Mesothelial cell of epicardium (in vitro differentiated cells): ENCODE measurements at regions not wholly inside any gene's neighbourhood (a gene's known extent, or its start where the extent isn't known, plus 50 kb on each side); places are given as distances from the start of the nearest gene placed in this dataset.

Experiments
- DNase-seq, 2 experiments: peaks; one replicate each; pipeline ENCODE4 v3.0.0; 2021; ENCODE audit warnings: low spot score in 2 of 2; ENCODE audit not compliant: unreplicated experiment in 2 of 2
- H3K27ac Mint-ChIP-seq: 2 replicates; pipeline ENCODE4 v1.8.0; 2021; ENCODE audit warnings: mixed read lengths
- H3K27me3 Mint-ChIP-seq: 2 replicates; pipeline ENCODE4 v1.8.0; 2021; ENCODE audit warnings: low read depth, mixed read lengths
- H3K36me3 Mint-ChIP-seq: 2 replicates; pipeline ENCODE4 v1.8.0; 2021; ENCODE audit warnings: mixed read lengths
- H3K4me1 Mint-ChIP-seq: 2 replicates; pipeline ENCODE4 v1.8.0; 2021; ENCODE audit warnings: mixed read lengths
- H3K4me3 Mint-ChIP-seq: 2 replicates; pipeline ENCODE4 v1.8.0; 2021; ENCODE audit warnings: mild to moderate bottlenecking, moderate library complexity, mixed read lengths
- H3K9me3 Mint-ChIP-seq: 2 replicates; pipeline ENCODE4 v1.8.0; 2021; ENCODE audit warnings: mixed read lengths
- TF ChIP-seq, protein P1 (sequence below): fragments of 200-600 bp; sonication (generic); IDR thresholded peaks from one replicate; pipeline ENCODE4 v1.5.0; 2021; ENCODE audit warnings: antibody characterized with exemption; ENCODE audit not compliant: unreplicated experiment

DNA sequence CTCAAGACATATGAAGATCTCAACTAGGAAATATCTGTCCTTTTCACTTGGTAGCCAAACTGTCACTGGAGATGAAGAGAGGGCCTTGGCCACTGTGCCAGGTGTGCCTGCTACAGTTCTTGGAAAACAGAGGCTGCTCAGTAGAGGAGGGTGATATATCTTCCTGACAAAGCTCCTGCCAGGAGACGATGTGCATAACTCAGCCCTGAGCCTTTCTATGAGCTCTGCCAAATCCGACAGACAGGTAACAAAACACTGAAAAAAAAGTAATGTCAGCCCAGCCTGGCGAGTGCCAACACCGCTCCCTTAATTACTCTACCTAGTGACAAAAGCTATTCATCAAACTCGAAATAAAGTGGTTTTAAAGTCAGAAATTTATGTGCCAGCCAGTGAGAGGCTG lies 123.2 kb downstream of the MFSD1 start:
- Mint-ChIP-seq H3K9me3 (no peaks in the 10 kb centered on the region), H3K36me3 (no peaks in the 10 kb centered on the region), H3K4me1 (no peaks in the 10 kb centered on the region), H3K4me3 (no peak overlapping the region), H3K27ac (no peak overlapping the region), H3K27me3 (peaks cover 23% of the 10 kb centered on the region)
- DNase-seq: no peak
- TF ChIP-seq, protein P1, sequence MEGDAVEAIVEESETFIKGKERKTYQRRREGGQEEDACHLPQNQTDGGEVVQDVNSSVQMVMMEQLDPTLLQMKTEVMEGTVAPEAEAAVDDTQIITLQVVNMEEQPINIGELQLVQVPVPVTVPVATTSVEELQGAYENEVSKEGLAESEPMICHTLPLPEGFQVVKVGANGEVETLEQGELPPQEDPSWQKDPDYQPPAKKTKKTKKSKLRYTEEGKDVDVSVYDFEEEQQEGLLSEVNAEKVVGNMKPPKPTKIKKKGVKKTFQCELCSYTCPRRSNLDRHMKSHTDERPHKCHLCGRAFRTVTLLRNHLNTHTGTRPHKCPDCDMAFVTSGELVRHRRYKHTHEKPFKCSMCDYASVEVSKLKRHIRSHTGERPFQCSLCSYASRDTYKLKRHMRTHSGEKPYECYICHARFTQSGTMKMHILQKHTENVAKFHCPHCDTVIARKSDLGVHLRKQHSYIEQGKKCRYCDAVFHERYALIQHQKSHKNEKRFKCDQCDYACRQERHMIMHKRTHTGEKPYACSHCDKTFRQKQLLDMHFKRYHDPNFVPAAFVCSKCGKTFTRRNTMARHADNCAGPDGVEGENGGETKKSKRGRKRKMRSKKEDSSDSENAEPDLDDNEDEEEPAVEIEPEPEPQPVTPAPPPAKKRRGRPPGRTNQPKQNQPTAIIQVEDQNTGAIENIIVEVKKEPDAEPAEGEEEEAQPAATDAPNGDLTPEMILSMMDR: no peak

DNA sequence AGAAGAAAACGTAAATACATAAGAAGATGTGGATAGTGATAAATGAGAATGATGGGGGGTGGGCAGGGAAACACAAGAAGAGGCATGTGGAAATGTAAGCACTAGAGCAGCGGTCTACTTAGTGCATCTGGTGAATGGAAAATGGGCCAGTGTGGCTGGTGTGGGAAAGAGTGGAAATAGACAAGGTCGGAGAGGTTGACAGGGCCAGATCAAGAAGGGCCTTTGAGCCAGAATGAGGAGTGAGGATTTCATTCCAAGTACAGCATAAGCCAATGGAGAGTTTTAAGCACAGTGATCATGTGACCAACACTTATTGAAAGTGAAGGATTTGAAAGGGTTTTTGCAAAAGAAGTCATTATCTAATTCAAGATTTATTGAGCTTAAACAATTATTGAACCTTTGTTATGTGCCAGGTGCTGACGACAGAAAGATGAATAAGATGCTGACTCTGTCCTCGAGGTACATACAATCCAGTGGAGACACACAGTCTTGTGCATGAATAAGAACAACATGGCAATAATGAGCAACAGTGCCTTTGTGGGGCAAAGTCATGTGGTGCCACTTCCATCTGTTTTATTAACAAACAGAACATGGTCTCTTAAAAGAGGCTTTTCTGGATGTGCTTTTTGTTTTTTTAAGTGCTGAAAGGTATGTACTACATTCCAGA lies 124.1 kb downstream of the MFSD1 start:
- TF ChIP-seq, protein P1: no peak
- peaks cover 18% of the 10 kb centered on the region for H3K27me3 Mint-ChIP-seq
- H3K4me3 Mint-ChIP-seq: no peak overlapping the region
- H3K36me3 Mint-ChIP-seq: no peaks in the 10 kb centered on the region
- no peak overlapping the region for H3K27ac Mint-ChIP-seq
- H3K9me3 Mint-ChIP-seq: no peaks in the 10 kb centered on the region
- DNase-seq: no peak
- H3K4me1 Mint-ChIP-seq: no peaks in the 10 kb centered on the region

DNA sequence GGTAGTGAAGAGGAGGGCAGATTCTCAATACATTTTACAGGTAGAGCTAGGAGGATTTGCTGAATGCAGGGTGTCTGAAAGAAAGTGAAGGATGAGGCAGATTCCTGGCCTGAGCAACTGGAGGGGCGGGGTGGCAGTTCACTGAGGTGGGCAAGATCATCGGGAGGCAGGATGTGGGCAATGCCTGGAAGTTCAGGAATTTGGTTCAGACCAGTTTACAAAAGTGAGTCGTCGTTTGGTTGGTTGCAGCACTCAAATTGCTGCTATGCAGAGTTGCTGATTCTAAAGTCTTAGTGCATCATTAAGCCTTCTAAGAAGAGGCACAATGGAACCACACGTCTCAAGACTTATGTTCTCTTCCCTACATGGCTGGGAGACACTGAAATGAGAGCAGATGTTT lies 134.0 kb downstream of the MFSD1 start:
- TF ChIP-seq, protein P1: no peak
- H3K36me3 Mint-ChIP-seq: no peaks in the 10 kb centered on the region
- H3K4me3 Mint-ChIP-seq: no peak overlapping the region
- no peak for DNase-seq
- H3K9me3 Mint-ChIP-seq: peaks cover 8% of the 10 kb centered on the region
- no peaks in the 10 kb centered on the region for H3K4me1 Mint-ChIP-seq
- no peaks in the 10 kb centered on the region for H3K27me3 Mint-ChIP-seq
- H3K27ac Mint-ChIP-seq: no peak overlapping the region

DNA sequence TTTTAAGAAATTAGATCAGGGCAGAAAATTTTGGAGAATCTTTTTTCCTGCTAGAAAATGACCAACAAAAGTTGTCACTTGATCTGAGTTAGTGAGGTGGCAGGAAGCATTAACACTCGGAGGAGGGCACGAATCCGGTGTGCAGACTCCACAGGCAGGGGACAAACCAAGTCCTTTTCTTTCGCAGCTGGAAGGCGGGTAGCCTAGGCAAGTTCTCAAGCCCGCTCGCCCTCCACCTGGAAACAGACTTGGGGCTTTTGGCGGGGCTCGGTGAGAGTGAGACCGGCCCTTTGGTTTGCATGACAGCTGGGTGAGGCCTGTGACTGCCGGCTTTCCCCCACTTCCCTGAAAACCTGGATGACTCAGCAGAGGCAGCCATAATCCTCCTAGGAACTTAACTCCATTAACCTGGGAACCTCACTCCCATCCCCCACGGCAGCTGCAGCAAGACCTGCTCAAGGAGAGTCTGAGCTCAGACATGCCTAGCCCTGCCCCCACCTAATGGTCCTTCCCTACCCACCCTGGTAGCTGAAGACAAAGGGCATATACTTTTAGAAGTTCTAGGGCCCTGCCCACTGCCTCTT lies 134.8 kb downstream of the MFSD1 start:
- H3K27ac Mint-ChIP-seq: no peak overlapping the region
- no peaks in the 10 kb centered on the region for H3K36me3 Mint-ChIP-seq
- peaks cover 8% of the 10 kb centered on the region for H3K9me3 Mint-ChIP-seq
- H3K4me1 Mint-ChIP-seq: no peaks in the 10 kb centered on the region
- TF ChIP-seq, protein P1: no peak
- DNase-seq: no peak
- no peak overlapping the region for H3K4me3 Mint-ChIP-seq
- H3K27me3 Mint-ChIP-seq: no peaks in the 10 kb centered on the region

DNA sequence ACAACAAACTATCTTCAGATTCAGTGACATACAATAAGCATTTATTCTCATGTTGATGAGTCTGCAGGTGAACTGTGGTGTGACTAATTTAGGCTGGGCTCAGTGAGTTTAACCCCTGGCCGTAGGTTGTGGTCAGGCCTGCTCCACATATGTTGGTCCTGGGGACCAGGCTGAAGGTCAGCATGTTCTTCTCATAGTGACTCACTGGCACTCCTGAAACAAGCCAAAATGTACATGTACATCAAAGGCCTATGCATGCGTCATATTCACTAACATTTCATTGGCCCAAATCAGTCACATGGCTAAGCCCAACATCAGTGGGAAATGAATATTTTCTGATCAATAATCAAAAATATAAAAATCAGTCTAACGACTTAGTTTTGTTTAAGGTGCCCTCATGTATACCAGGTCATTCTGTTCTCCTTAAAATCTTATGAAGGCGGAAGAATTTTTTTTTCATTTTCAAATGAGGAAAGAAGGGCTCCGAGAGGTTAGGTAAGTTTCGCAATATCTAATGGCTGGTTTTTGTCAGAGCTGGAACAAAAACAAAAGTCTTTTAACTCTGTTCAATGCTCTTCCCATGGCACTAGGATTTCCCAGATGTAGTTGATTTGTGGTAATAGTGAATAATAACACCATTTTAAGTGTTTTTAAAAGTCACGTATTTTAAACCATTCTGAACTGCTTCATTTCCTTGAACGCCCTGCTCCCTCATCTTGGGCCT lies 148.5 kb downstream of the MFSD1 start:
- TF ChIP-seq, protein P1: no peak
- H3K27ac Mint-ChIP-seq: no peak overlapping the region
- H3K36me3 Mint-ChIP-seq: no peaks in the 10 kb centered on the region
- no peaks in the 10 kb centered on the region for H3K9me3 Mint-ChIP-seq
- no peaks in the 10 kb centered on the region for H3K4me1 Mint-ChIP-seq
- DNase-seq: no peak
- H3K27me3 Mint-ChIP-seq: peaks cover 3% of the 10 kb centered on the region
- H3K4me3 Mint-ChIP-seq: no peak overlapping the region
